HK-2 (cell line): ENCODE measurements at regions not wholly inside any gene's neighbourhood (a gene's known extent, or its start where the extent isn't known, plus 50 kb on each side); places are given as distances from the start of the nearest gene placed in this dataset.
"Not testable (repeated sequence)": the region's sequence is repeated elsewhere in the genome, so short reads cannot be mapped to it uniquely, and the experiment has no call there.

Experiments
- DNase-seq: peaks from one replicate; pipeline ENCODE4 v3.0.0-alpha.2; 2018; ENCODE audit not compliant: unreplicated experiment

- DNase-seq: no peak
Measured at GRCh38 chrX:25143596-25143995, 127.8 kb upstream of the ARX start.

DNA sequence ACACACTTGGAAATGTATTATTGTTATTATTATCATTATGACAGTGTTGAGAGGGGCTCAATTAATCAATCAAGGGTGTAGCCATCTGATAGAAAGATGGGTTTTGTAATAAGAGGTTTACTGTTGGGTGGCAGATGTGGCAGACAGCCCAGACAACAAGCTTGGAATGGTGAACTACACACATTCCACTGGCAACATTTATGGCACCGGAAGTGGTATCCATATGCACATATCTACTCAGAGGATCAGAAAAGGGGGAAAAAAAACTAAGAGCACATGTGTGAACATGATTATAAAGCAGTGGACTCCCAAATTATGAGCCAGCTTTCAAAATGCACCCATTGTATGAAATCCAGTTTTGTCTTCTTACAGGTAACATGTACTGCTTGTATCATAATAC is 125.9 kb upstream of the ARX start:
- no peak for DNase-seq

- DNase-seq: no peak
Measured at GRCh38 chrX:25131055-25131454, 115.3 kb upstream of the ARX start.

GRCh38 chrX:25130619-25131018 is 114.9 kb upstream of the ARX start:
- no peak for DNase-seq

DNA sequence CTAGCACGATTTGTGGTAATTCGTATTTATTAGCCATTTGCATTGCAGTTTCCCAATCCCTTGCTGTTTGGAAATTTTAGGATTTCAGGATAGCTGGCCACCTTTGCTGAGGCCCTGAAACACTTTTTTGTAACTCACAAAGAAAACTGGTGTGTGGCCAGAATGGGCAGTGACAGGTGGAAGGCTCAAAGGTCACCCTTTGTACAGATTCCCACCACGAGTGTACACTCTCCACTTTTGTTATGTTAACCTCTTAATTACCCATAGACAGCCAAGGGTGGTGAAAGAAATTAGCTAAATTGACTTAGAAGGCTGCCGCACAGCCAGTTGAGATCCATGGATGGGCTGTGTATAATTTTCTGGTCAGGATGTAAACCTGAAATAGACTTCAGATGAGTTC is 109.7 kb upstream of the ARX start:
- no peak for DNase-seq

DNA sequence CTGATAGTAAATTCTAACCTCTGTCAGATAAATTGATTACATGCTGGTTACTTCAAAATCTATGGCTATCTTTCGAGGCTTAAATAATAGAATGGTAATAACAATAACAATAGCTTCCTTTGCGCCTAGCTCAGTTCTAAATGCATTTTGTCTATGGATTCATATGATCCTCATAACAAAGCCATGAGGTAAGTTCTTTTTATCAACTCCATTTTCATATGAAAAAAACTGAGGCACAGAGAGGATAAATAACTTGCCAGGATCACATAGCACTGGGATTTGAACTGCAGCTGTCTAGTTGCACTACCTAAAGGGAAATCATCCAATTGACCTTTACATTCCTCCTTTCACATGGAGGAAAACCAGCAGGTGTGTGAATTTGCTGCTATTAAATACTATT is 108.6 kb upstream of the ARX start:
- no peak for DNase-seq

DNA sequence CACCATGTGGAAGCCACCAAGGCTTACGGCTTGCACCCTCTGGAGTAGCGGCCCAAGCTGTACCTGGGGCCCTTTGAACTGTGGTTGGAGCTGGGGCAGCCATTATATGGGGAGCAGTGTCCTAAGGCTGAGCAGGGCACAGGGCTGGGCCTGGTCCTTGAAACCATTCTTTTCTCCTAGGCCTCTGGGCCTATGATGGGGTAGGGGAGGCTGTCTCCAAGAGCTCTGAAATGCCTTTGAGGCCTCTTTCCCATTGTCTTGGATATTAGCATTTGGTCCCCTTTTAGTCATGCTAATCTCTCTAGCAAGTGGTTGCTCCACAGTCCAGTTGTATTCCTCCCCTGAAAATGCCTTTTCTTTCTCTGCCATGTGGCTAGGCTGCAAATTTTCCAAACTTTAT is 96.4 kb upstream of the ARX start:
- no peak for DNase-seq

GRCh38 chrX:25108481-25108880 is 92.7 kb upstream of the ARX start:
- no peak for DNase-seq

GRCh38 chrX:25105221-25105620 is 89.5 kb upstream of the ARX start:
- no peak for DNase-seq

DNA sequence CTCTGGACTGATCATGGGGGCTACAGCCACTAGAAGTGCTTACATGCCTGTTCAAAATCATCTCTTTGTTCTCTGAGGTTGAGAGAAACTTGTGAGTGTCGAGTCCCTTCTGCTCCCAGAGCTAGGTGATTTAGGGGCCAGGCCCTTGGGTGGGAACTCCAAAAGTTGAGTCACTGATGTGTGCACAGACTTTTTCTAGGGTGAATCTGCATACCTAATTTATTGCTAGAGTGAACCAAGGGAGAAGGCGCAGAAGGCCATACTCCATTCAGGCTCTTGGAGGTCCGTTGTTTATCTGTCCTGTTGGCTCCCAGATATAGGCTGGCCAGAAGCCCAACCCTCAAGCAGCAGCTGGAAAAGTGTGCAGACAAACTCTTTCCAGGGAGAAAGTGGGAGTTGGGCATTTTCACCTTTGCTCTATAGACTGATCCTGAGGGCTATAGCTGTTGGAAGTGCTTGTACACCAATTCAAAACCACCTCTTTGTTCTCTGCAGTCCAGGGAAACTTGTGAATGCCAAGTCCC is 80.8 kb upstream of the ARX start:
- DNase-seq: no peak

DNA sequence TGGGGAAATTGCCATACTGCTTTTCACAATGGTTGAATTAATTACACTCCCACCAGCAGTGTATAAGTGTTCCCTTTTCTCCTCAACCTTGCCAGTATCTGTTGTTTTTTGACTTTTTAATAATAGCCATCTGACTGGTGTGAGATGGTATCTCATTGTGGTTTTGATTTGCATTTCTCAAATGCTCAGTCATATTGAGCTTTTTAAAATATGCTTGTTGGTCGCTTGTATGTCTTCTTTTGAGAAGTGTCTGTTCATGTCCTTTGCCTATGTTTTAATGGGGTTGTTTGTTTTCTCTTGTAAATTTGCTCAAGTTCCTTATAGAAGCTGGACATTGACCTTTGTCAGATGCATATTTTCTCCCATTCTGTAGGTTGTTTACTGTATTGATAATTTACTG is 75.4 kb upstream of the ARX start:
- not testable (repeated sequence) for DNase-seq

- DNase-seq: no peak
Measured at GRCh38 chrX:25084446-25084845, 68.7 kb upstream of the ARX start.

GRCh38 chrX:25083661-25084060 is 67.9 kb upstream of the ARX start:
- no peak for DNase-seq

DNA sequence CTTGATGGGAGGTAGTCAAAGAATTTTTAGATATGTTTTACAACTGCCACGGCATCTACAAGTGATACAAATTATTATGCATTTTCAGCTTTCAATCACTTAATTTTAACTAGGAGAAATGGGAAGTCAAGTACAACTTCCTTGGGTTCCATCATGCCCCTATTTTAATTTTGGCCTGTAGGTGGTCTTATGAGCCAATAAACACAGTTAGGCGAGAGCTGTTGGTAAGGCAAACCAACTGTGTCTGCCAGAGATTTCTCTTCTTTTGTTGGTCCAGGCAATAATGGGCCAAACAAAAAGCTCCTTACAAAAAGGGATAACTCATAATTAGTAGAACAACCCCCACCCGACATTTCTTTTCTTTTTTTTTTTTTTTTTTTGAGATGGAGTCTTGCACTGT is 63.3 kb upstream of the ARX start:
- DNase-seq: no peak

DNA sequence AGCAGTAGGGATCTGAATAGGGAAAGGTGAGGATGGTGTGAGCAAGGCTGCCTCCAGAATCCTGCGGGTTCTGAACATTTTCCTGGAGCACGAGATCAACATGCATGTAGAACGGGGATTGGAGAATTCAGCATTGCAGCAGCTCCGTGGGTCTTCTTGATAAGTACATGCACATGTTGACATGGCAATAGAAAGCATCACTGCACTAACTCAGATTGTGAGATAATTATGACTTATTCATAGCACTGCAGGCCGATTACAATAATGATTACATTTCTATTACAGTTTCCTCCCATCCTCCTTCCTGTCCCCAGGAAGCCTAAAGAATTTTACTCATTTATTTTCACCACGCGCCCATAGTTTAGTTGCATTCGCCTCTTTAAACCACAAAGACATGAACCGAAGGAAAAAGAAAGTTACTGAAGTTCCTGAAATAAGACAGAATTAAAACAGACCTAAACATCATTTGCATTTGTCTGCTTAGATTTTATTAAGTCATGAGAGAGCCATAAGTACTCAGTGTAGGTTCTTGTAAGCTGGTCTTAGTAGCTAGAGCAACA is 61.3 kb upstream of the ARX start:
- no peak for DNase-seq

DNA sequence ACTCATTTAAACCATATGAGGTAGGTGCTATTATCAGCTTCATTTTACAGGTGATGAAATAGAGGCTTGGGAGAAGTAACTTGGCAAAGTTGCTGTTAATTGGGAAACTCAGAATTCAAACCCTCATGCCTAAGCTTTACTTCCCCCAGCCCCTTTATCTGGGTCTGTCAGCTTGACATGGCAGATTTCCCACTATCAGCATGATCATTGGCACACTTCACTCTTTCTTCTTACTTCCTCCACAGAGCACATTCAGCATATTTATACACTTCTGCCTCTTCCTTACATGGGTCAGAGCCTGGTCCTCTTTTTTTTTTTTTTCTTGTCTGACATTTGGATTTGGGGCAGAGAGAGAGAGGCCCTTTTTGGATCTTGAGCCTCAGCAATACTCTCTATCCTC is 56.5 kb upstream of the ARX start:
- DNase-seq: no peak

- no peak for DNase-seq
Measured at GRCh38 chrX:25070038-25070437, 54.3 kb upstream of the ARX start.

GRCh38 chrX:25069209-25069608 is 53.4 kb upstream of the ARX start:
- no peak for DNase-seq

DNA sequence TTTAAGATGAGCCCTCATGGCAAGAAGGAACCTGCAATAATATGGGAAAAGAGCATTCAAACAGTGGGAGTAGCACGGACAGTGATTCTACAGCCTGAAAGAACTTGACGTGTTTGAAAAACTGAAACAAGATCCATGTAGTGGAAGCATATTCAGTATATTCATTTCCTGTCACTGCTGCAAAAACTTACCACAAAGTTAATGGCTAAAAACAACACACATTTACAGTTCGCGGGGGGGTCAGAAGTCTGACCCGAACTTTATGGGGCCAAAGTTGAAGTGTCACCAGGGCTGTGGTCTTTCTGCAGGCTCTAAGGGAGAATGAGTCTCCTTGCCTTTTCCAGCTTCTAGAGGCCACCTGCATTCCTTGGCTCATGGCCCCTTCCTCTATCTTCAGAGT is 52.6 kb upstream of the ARX start:
- no peak for DNase-seq

DNA sequence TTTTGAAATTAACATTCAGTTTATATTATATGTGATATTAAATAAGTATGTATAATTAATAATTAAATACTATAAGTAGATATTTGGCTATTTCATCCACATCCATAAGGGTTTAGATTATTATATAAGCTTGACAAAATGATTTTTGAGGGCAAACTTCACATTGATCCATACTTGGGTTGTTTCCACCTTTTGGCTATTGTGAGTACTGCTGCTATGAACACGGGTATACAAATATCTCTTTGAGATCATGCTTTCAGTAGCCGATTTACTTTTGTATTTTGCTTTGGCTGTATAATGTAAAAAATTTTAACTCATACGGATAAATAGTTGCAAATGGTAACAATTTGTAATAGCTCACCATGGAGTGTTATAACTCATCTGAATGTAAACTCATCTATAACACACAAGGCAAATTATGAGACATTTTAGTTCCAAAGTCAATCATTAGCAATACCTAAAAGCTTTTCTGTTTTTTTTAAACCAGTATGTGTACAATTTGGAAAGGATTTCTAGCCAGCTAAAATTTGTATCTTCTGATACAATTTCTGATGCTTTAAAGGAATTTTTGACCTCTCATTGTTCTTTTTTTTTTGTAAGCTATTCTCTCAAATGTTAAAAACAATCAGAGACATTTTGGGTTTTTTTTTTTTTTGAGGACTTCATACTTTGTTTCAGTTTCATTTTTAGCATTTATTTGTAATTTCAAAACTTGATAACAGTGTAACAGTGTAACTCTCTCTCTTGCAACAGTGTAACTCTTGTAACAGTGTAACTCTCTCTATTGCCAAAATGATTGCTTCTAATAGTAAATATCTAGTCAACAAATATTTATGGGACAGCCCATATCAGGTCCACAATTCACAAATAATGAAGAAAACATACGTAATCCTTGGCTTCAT is 51.8 kb upstream of the ARX start:
- DNase-seq: no peak

DNA sequence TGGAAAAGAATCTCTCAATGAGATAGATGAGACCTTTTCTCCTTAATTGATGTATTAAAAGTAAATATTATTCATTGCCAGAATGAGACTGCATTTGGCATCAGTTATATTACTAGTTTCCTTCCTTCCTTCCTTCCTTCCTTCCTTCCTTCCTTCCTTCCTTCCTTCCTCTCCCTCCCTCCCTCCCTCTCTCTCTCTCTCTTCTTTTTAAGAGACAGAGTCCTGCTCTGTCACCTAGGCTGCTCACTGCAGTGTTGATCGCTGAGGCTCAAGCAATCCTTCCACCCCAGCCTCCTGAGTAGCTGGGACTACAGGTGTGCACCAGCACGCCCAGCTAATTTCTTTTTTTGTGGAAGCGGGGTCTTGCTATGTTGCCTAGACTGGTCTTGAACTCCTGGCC is 50.4 kb upstream of the ARX start:
- DNase-seq: no peak
